ENCODE measurements at regions not wholly inside any gene's neighbourhood (a gene's known extent, or its start where the extent isn't known, plus 50 kb on each side); places are given as distances from the start of the nearest gene placed in this dataset.

- H3K36me3 Mint-ChIP-seq (ENCODE audit: unreplicated experiment), result no peaks in the 10 kb centered on the region
- H3K4me1 Mint-ChIP-seq (ENCODE audit: low read depth, unreplicated experiment), result peaks cover 1% of the 10 kb centered on the region
- no peaks in the 10 kb centered on the region for H3K9me3 Mint-ChIP-seq (ENCODE audit: unreplicated experiment)
- DNase-seq, result no peak
- no peak overlapping the region for H3K4me3 Mint-ChIP-seq (ENCODE audit: unreplicated experiment)
- TF ChIP-seq CTCF (IDR thresholded peaks at IDR 0.05; ENCODE audit: partially characterized antibody, unreplicated experiment), result no peak
- no peaks in the 10 kb centered on the region for H3K27me3 Mint-ChIP-seq (ENCODE audit: unreplicated experiment)
- H3K27ac Mint-ChIP-seq (ENCODE audit: unreplicated experiment), result no peak overlapping the region
Measured at GRCh38 chr2:14923820-14924580, 291.5 kb downstream of the LRATD1 start.

DNA sequence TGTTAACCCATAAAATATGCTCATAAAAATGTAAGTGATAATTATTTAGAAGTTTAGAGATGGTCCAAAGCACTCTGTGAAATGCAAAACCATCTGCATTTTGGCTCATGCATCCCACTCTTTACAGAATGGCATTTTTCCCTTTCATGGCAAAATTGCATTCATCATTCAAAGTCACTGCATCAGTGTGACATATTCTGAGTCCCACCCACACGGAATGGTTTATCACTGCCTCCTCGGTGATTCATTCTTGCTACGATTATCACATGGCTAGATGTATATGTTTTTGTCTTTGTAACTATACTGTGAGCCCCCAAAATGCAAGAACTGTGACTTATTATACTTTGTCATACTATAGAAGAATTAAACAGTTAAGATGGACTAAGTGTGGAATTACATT lies 293.0 kb downstream of the LRATD1 start:
- H3K4me3 Mint-ChIP-seq (ENCODE audit: unreplicated experiment), result no peak overlapping the region
- H3K27ac Mint-ChIP-seq (ENCODE audit: unreplicated experiment), result no peak overlapping the region
- H3K9me3 Mint-ChIP-seq (ENCODE audit: unreplicated experiment), result no peaks in the 10 kb centered on the region
- DNase-seq, result no peak
- TF ChIP-seq CTCF (IDR thresholded peaks at IDR 0.05; ENCODE audit: partially characterized antibody, unreplicated experiment), result no peak
- H3K36me3 Mint-ChIP-seq (ENCODE audit: unreplicated experiment), result no peaks in the 10 kb centered on the region
- peaks cover 1% of the 10 kb centered on the region for H3K4me1 Mint-ChIP-seq (ENCODE audit: low read depth, unreplicated experiment)
- H3K27me3 Mint-ChIP-seq (ENCODE audit: unreplicated experiment), result no peaks in the 10 kb centered on the region

DNA sequence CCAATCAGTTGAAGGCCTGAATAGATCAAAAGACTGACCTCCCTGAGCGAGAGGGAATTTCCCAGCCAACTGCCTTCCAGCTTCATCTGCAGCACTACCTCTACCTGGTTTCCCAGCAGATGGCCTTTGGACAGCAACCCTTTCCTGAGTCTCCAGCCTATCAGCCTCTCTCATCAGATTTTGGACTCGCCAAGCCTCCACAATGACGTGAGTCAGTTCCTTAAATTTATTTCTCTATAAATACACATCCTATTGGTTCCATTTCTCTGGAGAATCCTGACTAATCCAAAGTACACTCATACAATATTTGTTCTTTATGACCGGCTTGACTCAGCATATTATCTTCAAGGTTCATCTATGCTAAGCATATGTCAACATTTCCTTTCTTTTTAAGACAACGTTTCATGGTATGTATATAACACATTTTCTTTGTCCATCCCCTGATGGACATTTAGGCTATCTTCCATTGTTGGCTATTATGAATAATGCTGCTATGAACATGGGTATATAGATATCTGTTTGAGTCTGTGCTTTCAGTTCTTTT lies 294.6 kb downstream of the LRATD1 start:
- no peak overlapping the region for H3K4me3 Mint-ChIP-seq (ENCODE audit: unreplicated experiment)

DNA sequence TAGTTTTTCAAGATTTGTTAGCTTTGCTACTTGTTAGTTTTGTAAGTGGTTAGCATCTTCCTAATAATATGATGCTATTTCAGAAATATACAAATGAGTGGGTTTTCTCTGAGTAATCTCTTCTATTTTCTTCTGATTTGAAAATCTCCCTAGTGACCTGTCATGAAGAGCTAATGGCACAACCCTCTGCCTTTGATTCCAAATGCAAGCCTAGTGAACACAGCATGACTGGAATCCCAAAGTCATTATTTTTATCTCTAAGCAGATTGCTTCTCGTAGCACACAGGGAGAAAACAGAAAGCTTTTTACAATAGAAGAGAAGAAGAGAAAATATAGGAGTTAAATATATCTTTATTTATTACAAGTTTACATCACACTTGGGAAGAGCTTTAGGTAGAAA lies 295.5 kb downstream of the LRATD1 start:
- Mint-ChIP-seq H3K27ac (ENCODE audit: unreplicated experiment) (no peak overlapping the region), H3K36me3 (ENCODE audit: unreplicated experiment) (no peaks in the 10 kb centered on the region), H3K4me3 (ENCODE audit: unreplicated experiment) (no peak overlapping the region), H3K27me3 (ENCODE audit: unreplicated experiment) (peaks cover 1% of the 10 kb centered on the region), H3K4me1 (ENCODE audit: low read depth, unreplicated experiment) (peaks cover 3% of the 10 kb centered on the region), H3K9me3 (ENCODE audit: unreplicated experiment) (no peaks in the 10 kb centered on the region)
- no peak for DNase-seq
- TF ChIP-seq CTCF (IDR thresholded peaks at IDR 0.05; ENCODE audit: partially characterized antibody, unreplicated experiment), result no peak

More for the DNA sequence above, 294.6 kb downstream of the LRATD1 start:
- H3K27ac Mint-ChIP-seq (ENCODE audit: unreplicated experiment), result no peak overlapping the region
- DNase-seq, result no peak
- no peak for TF ChIP-seq CTCF (IDR thresholded peaks at IDR 0.05; ENCODE audit: partially characterized antibody, unreplicated experiment)
- no peaks in the 10 kb centered on the region for H3K9me3 Mint-ChIP-seq (ENCODE audit: unreplicated experiment)
- peaks cover 3% of the 10 kb centered on the region for H3K4me1 Mint-ChIP-seq (ENCODE audit: low read depth, unreplicated experiment)
- no peaks in the 10 kb centered on the region for H3K36me3 Mint-ChIP-seq (ENCODE audit: unreplicated experiment)
- H3K27me3 Mint-ChIP-seq (ENCODE audit: unreplicated experiment), result peaks cover 1% of the 10 kb centered on the region

DNA sequence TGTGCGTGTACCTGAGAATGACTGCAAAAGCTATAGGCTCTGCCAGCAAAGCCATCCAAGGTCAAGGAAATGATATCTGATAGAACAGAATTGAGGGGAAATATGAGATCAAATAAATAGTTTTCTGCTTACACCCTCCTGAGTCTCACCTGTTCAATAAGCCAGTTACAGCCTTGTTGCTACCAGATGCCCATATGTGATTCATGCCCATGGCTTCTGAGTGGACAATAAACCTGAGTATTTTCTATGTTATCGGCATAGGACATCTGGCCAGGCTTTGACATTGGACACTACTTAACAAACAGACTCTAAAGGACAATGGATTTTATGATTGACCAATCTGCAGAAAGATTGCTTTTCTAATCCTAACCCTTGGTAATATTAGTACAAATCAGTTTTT lies 297.9 kb downstream of the LRATD1 start:
- Mint-ChIP-seq H3K36me3 (ENCODE audit: unreplicated experiment) (no peaks in the 10 kb centered on the region), H3K4me3 (ENCODE audit: unreplicated experiment) (no peak overlapping the region), H3K27me3 (ENCODE audit: unreplicated experiment) (peaks cover 1% of the 10 kb centered on the region), H3K27ac (ENCODE audit: unreplicated experiment) (no peak overlapping the region), H3K9me3 (ENCODE audit: unreplicated experiment) (no peaks in the 10 kb centered on the region), H3K4me1 (ENCODE audit: low read depth, unreplicated experiment) (peaks cover 3% of the 10 kb centered on the region)
- no peak for DNase-seq
- TF ChIP-seq CTCF (IDR thresholded peaks at IDR 0.05; ENCODE audit: partially characterized antibody, unreplicated experiment), result no peak
